ENCODE measurements at regions not wholly inside any gene's neighbourhood (a gene's known extent, or its start where the extent isn't known, plus 50 kb on each side); places are given as distances from the start of the nearest gene placed in this dataset.
"Not testable (repeated sequence)": the region's sequence is repeated elsewhere in the genome, so short reads cannot be mapped to it uniquely, and the experiment has no call there.

GRCh38 chr6:15897063-15897876, 231.6 kb upstream of the MYLIP start:
- no peak for DNase-seq

GRCh38 chr6:15894973-15895725, 232.3 kb upstream of the DTNBP1 start:
- DNase-seq = no peak

GRCh38 chr6:15893556-15894253, 230.9 kb upstream of the DTNBP1 start:
- DNase-seq = no peak

DNA sequence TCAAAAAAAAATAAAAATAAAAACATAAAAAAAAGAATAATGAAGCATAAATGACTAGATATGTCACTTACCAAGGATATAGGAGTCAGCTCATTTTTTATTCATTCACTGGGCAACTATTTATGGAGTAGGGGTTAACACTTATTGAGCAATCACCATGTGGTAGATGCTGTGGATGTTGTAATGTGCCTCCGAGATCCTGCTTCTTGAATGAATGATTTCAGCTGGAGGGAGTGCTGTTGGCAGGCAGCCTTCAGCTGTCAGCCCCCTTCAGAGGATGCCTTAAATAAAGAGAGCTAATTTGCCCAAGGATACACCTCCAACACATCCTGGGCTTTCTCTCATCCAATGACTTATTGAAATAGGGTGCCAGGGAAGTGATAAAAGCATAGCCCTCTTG, 229.5 kb upstream of the DTNBP1 start:
- no peak for DNase-seq

GRCh38 chr6:15888798-15889772, 226.3 kb upstream of the DTNBP1 start:
- DNase-seq = no peak

GRCh38 chr6:15887491-15888461, 224.9 kb upstream of the DTNBP1 start:
- no peak for DNase-seq

DNA sequence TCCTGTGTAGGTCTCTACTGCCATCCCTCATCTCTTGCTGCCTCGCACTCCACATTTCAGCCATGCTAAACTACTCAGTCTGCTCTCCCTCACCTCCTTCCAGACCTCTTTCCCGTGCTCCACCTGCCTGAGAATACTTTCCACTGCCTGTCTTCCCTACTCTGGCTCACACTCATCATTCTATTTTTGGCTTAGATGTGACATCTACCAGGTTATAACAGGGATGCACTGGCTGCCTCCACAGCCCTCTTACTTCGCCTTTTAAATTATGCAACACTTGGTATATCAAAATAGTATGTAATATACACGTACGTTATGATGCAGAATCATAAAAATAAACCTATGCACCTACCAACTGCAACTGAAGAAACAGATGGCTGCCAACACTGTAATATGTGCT, 222.8 kb upstream of the DTNBP1 start:
- DNase-seq = no peak

DNA sequence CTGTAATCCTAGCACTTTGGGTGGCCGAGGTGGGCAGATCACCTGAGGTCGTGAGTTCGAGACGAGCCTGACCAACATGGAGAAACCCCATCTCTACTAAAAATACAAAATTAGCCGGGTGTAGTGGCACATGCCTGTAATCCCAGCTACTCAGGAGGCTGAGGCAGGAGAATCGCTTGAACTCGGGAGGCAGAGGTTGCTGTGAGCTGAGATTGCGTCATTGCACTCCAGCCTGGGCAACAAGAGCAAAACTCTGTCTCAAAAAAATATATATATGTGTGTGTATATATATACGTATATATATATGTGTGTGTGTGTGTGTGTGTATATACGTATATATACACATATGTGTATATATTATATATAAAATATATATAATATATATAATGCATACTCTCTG, 220.8 kb upstream of the DTNBP1 start:
- DNase-seq = not testable (repeated sequence)

DNA sequence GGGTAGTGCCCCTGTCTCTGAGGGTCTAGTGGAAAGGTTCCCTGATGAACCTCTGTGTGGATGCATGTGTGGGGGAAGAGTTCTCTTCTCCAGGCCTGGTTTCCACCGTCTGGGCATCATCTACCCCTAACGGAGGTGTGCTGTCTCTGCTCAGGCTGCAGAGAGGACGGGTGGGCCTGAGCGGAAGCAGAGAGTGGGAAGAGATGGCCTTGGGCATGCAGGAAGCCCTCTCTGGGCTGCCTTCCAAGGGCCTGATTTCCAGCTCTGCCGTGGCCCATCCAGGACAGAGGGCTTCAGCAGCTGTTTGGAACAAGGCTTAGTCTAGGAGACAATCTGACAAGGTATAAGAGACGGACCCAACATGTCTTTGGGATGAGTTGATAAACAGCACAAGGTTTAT, 220.1 kb upstream of the DTNBP1 start:
- no peak for DNase-seq

- DNase-seq = no peak
Measured at GRCh38 chr6:15882345-15882744, 219.5 kb upstream of the DTNBP1 start.

GRCh38 chr6:15881150-15881549, 218.3 kb upstream of the DTNBP1 start:
- DNase-seq = no peak

DNA sequence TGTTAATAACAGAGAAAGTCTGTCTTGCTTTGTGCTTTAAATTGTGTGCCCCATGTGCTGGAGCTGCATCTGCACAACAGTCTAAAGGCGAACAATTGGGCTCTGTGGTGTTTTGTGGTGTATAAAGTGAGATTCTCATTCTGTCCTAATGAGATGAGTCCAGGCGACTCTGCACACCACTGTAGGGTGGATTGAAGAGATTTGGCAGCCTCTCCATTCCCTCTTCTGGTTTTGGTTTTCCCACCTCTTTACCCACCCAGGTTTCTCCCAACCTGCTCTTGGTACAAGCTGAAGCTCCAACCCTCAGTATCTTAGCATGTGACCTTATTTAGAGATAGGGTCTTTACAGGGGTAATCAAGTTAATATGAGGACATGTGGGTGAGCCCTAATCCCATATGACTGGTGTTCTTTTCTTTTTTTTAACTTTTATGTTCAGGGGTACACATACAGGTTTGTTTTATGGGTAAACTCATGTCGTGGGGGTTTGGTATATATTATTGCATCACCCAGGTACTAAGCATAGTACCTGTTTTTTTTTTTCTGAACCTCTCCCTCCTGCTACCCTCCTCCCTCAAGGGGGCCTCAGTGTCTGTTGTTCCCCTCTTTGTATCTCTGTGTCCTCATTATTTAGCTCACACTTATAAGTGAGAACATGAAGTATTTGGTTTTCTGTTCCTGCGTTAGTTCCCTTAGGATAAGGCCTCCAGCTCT, 217.6 kb upstream of the DTNBP1 start:
- no peak for DNase-seq

- no peak for DNase-seq
Measured at GRCh38 chr6:15879371-15880261, 216.8 kb upstream of the DTNBP1 start.

DNA sequence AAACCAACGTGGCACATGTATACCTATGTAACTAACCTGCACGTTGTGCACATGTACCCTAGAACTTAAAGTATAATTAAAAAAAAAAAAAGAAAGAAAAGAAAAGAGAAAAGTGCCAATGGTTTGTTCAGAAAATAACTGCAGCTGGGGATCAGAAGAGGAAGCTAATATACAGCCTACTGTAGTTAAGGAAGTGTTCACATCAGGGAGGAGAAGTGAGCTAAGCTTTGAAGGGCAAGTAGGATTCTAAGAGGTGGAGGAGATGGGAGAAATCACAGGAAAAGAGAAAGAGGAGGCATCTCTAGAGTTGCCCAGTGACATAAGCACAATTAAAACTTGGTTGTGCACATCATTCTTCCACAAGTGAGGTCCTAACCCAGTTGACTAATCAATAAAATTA, 214.4 kb upstream of the DTNBP1 start:
- DNase-seq = no peak

DNA sequence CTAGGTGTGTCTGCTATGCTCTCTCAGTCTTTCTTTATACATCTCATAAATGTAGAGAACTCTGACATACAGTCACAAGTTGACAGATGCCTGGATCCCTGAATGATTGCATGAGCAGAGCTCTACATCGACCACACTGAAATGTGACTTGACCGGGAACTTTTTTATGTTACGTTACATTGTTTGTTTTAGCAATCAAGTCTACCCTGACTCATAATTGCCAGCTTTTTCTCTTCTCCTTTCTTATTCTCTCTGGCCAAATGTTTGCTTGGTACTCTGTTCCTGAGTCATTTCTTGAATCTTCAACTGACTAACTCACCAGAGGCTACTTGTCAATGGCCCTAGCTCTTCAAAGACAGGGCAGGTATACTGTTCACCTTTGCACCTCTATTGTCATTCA, 213.6 kb upstream of the DTNBP1 start:
- no peak for DNase-seq

DNA sequence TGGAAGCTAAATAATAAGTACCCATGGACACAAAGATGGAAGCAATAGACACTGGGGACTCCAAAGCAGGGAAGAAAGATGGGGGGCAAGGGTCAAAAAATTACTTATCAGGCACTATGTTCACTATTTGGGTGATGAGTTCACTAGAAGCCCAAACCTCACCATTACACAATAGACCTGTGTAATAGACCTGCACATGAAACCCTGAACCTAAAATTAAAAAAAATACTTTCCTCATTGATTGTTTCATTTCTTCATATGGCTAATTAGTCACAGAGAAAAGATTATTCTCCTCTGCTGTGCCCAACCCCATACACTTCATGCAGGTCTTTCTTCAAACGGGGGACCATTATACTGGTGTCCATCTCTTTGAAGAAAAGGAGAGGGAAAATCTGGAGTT, 213.0 kb upstream of the DTNBP1 start:
- DNase-seq = no peak

GRCh38 chr6:15874821-15875220, 212.0 kb upstream of the DTNBP1 start:
- no peak for DNase-seq

- DNase-seq = no peak
Measured at GRCh38 chr6:15874326-15874725, 211.5 kb upstream of the DTNBP1 start.

Measured in amniotic stem cell (primary cell).